Stomach (tissue), 4 donors: ENCODE measurements at regions not wholly inside any gene's neighbourhood (a gene's known extent, or its start where the extent isn't known, plus 50 kb on each side); places are given as distances from the start of the nearest gene placed in this dataset.

Experiments used
- EP300 ChIP-seq: sonication (generic); formaldehyde crosslinking; IDR thresholded peaks from one replicate; pipeline ENCODE4 v1.6.1; 2017; ENCODE audit warnings: antibody characterized with exemption
- POLR2AphosphoS5 ChIP-seq, 3 donors: sonication (generic); formaldehyde crosslinking; IDR thresholded peaks; one replicate each; pipeline ENCODE4 v1.6.1; 2016; ENCODE audit warnings: antibody characterized with exemption in 3 of 3
- TF ChIP-seq, protein P1 (sequence below), 7 experiments: fragments of 450-650 bp in 4 of 7; fragments of 200-600 bp in 3 of 7; sonication (generic) in 3 of 7; IDR thresholded peaks; one replicate each; pipeline ENCODE4 v1.5.1; 2016 to 2019; ENCODE audit warnings: antibody characterized with exemption in 7 of 7, control low read depth in 2 of 7, mild to moderate bottlenecking in 1 of 7

DNA sequence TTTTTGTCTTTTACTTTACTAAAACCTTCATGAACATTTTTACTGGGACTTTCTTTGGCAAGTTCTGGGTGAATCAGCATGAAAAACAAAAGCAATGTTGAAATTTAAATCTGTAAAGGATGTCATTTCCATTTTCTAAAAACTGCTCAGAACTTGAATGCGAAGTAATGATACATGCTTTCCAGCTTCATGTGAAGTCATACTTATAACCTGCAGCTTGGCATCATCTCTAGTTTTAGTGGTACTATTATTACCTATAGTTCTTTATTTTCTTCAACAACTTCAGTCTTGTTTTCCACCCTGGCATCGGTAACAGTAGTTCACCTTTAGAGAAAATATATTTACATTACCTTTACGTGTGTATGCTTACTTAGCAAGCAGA is 421.4 kb upstream of the DIPK2B start:
- TF ChIP-seq, protein P1, sequence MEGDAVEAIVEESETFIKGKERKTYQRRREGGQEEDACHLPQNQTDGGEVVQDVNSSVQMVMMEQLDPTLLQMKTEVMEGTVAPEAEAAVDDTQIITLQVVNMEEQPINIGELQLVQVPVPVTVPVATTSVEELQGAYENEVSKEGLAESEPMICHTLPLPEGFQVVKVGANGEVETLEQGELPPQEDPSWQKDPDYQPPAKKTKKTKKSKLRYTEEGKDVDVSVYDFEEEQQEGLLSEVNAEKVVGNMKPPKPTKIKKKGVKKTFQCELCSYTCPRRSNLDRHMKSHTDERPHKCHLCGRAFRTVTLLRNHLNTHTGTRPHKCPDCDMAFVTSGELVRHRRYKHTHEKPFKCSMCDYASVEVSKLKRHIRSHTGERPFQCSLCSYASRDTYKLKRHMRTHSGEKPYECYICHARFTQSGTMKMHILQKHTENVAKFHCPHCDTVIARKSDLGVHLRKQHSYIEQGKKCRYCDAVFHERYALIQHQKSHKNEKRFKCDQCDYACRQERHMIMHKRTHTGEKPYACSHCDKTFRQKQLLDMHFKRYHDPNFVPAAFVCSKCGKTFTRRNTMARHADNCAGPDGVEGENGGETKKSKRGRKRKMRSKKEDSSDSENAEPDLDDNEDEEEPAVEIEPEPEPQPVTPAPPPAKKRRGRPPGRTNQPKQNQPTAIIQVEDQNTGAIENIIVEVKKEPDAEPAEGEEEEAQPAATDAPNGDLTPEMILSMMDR (IDR thresholded peaks at IDR 0.05): no peak
- TF ChIP-seq POLR2AphosphoS5 (IDR thresholded peaks at IDR 0.05) (no peak), EP300 (no peak)
